OCI-LY1 (cell line): ENCODE measurements at regions not wholly inside any gene's neighbourhood (a gene's known extent, or its start where the extent isn't known, plus 50 kb on each side); places are given as distances from the start of the nearest gene placed in this dataset.

Experiments used
- H2AFZ ChIP-seq: fragments of 200-600 bp; sonication (generic), shearing (Covaris generic); 2 replicates; pipeline ENCODE4 v1.6.0; 2014; ENCODE audit warnings: antibody characterized with exemption, mild to moderate bottlenecking, low read length
- H3F3A ChIP-seq: fragments of 200-600 bp; sonication (generic), shearing (Covaris generic); 2 replicates; pipeline ENCODE4 v1.6.0; 2014; ENCODE audit warnings: mild to moderate bottlenecking, antibody characterized with exemption, low read length, moderate library complexity; ENCODE audit not compliant: insufficient read depth
- H3K27ac ChIP-seq: fragments of 200-600 bp; sonication (generic); 2 replicates; pipeline ENCODE4 v1.5.1; 2014; ENCODE audit warnings: low read length, mixed run types, mild to moderate bottlenecking, low read depth; ENCODE audit not compliant: poor library complexity, severe bottlenecking
- H3K27me3 ChIP-seq: fragments of 200-600 bp; sonication (generic); 2 replicates; pipeline ENCODE4 v1.6.0; 2014; ENCODE audit warnings: antibody characterized with exemption, mild to moderate bottlenecking, low read length, moderate library complexity; ENCODE audit not compliant: insufficient read depth
- H3K36me3 ChIP-seq: fragments of 200-600 bp; sonication (generic); 2 replicates; pipeline ENCODE4 v1.6.1; 2014; ENCODE audit warnings: mild to moderate bottlenecking, antibody characterized with exemption, low read length, moderate library complexity, mixed read lengths; ENCODE audit not compliant: insufficient read depth
- H3K4me1 ChIP-seq: fragments of 200-600 bp; sonication (generic); 2 replicates; pipeline ENCODE4 v1.5.1; 2014; ENCODE audit warnings: mild to moderate bottlenecking, low read length, moderate library complexity; ENCODE audit not compliant: insufficient read depth, severe bottlenecking
- H3K4me2 ChIP-seq: fragments of 200-600 bp; sonication (generic), shearing (Covaris generic); 2 replicates; pipeline ENCODE4 v1.6.1; 2014; ENCODE audit warnings: low read length
- H3K4me3 ChIP-seq: fragments of 200-600 bp; sonication (generic); 2 replicates; pipeline ENCODE4 v1.5.1; 2014; ENCODE audit warnings: low read length, low read depth, mild to moderate bottlenecking, mixed read lengths; ENCODE audit not compliant: poor library complexity, severe bottlenecking
- H3K79me2 ChIP-seq: fragments of 200-600 bp; shearing (Covaris generic); 2 replicates; pipeline ENCODE4 v1.6.1; 2016; ENCODE audit warnings: mixed run types, low read length, mixed read lengths; ENCODE audit not compliant: insufficient read depth
- H3K9ac ChIP-seq: fragments of 200-600 bp; sonication (generic), shearing (Covaris generic); 2 replicates; pipeline ENCODE4 v1.6.1; 2014; ENCODE audit warnings: mild to moderate bottlenecking, low read length, mixed read lengths
- H3K9me2 ChIP-seq: fragments of 200-600 bp; sonication (generic), shearing (Covaris generic); 2 replicates; pipeline ENCODE4 v1.6.1; 2014; ENCODE audit warnings: low read depth, mild to moderate bottlenecking, low read length, mixed read lengths
- H3K9me3 ChIP-seq: fragments of 200-600 bp; shearing (Covaris generic); 2 replicates; pipeline ENCODE4 v1.6.1; 2014; ENCODE audit warnings: low read length, mixed read lengths
- H4K20me1 ChIP-seq: fragments of 200-600 bp; sonication (generic), shearing (Covaris generic); 2 replicates; pipeline ENCODE4 v1.6.0; 2016; ENCODE audit warnings: mild to moderate bottlenecking, low read length; ENCODE audit not compliant: insufficient read depth
- CTCF ChIP-seq: fragments of 200-600 bp; sonication (generic), shearing (Covaris generic); IDR thresholded peaks from 2 replicates; pipeline ENCODE4 v1.5.1; 2017; ENCODE audit warnings: mild to moderate bottlenecking, antibody characterized with exemption, low read length, moderate library complexity, mixed read lengths
- EZH2 ChIP-seq: fragments of 200-600 bp; sonication (generic), shearing (Covaris generic); IDR thresholded peaks from 2 replicates; pipeline ENCODE4 v1.8.0; 2017; ENCODE audit warnings: borderline replicate concordance, mixed run types, mild to moderate bottlenecking, antibody characterized with exemption, low read length, moderate library complexity, mixed read lengths

DNA sequence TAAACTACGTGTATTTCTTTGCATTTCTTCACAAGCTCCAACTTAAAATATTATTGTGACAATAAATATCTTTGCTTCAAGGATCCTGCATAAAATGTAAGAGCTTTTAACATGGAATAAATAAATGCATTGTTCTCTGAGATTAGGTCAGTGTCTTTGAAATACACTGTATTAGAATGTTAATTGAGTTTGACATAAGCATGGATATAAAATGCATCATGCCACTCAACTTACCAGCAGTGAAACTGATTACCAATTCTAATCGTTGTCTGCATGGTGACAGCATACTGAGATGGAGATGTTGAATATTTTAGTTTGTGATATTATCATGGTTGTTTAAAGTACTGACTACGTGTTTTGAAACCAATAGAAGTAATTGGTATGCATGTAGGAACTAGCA, 555.3 kb upstream of the ZNF608 start:
- Histone ChIP-seq H3K27ac (no peak overlapping the region), H3K9me2 (no peaks in the 10 kb centered on the region), H3K9ac (no peak overlapping the region), H2AFZ (no peak overlapping the region), H3K27me3 (no peaks in the 10 kb centered on the region), H3K4me1 (peaks cover 18% of the 10 kb centered on the region), H3F3A (no peaks in the 10 kb centered on the region), H3K9me3 (0 out of 2 replicates have a peak, but pooled peaks cover 2% of the 10 kb centered on the region), H4K20me1 (no peaks in the 10 kb centered on the region), H3K79me2 (no peaks in the 10 kb centered on the region), H3K36me3 (no peaks in the 10 kb centered on the region), H3K4me2 (no peak overlapping the region), H3K4me3 (no peak overlapping the region)
- TF ChIP-seq CTCF = no peak
- TF ChIP-seq EZH2 = no peak

- H3K79me2 ChIP-seq = no peaks in the 10 kb centered on the region
- TF ChIP-seq CTCF (no peak), EZH2 (no peak)
- H3K9me3 ChIP-seq = peaks cover 3% of the 10 kb centered on the region; the same call in 1 of the 2 replicates
- H3K4me3 ChIP-seq = no peak overlapping the region
- H4K20me1 ChIP-seq = no peaks in the 10 kb centered on the region
- H3K9me2 ChIP-seq = no peaks in the 10 kb centered on the region
- no peak overlapping the region for H3K4me2 ChIP-seq
- no peaks in the 10 kb centered on the region for H3F3A ChIP-seq
- H3K9ac ChIP-seq = no peak overlapping the region
- H3K36me3 ChIP-seq = no peaks in the 10 kb centered on the region
- H2AFZ ChIP-seq = no peak overlapping the region
- H3K27me3 ChIP-seq = no peaks in the 10 kb centered on the region
- H3K27ac ChIP-seq = no peak overlapping the region
- peaks cover 18% of the 10 kb centered on the region for H3K4me1 ChIP-seq
These were observed 556.1 kb upstream of the ZNF608 start for GRCh38 chr5:125302577-125302976.

- H3K79me2 ChIP-seq = no peaks in the 10 kb centered on the region
- no peaks in the 10 kb centered on the region for H3K4me1 ChIP-seq
- no peak overlapping the region for H3K27ac ChIP-seq
- H3K9me3 ChIP-seq = peaks cover 9% of the 10 kb centered on the region; the same call in 1 of the 2 replicates
- no peak for TF ChIP-seq EZH2
- TF ChIP-seq CTCF = no peak
- H3K9me2 ChIP-seq = no peaks in the 10 kb centered on the region
- H4K20me1 ChIP-seq = no peaks in the 10 kb centered on the region
- H2AFZ ChIP-seq = no peak overlapping the region
- H3F3A ChIP-seq = no peaks in the 10 kb centered on the region
- no peak overlapping the region for H3K4me2 ChIP-seq
- H3K27me3 ChIP-seq = no peaks in the 10 kb centered on the region
- no peaks in the 10 kb centered on the region for H3K36me3 ChIP-seq
- no peak overlapping the region for H3K4me3 ChIP-seq
- no peak overlapping the region for H3K9ac ChIP-seq
These were observed 560.3 kb upstream of the ZNF608 start for GRCh38 chr5:125306741-125307140.
